ENCODE measurements at regions not wholly inside any gene's neighbourhood (a gene's known extent, or its start where the extent isn't known, plus 50 kb on each side); places are given as distances from the start of the nearest gene placed in this dataset.

GRCh38 chr18:11548396-11548795 lies 61.0 kb upstream of the SLC35G4 start (continued):
- TF ChIP-seq ZNF280A (IDR thresholded peaks at IDR 0.05; ENCODE audit: low read depth, partially characterized antibody) (no peak), ILF3 (IDR thresholded peaks at IDR 0.05; ENCODE audit: borderline replicate concordance) (no peak), ZNF12 (CRISPR knock-in tag; IDR thresholded peaks at IDR 0.05) (no peak), TFAP4 (CRISPR knock-in tag; IDR thresholded peaks at IDR 0.05; ENCODE audit: borderline replicate concordance) (no peak), ZNF253 (CRISPR knock-in tag; conservative IDR thresholded peaks at IDR 0.05) (no peak), YBX1 (IDR thresholded peaks at IDR 0.05) (no peak)

GRCh38 chr18:11544060-11544633 lies 65.2 kb upstream of the SLC35G4 start:
- H3K9me3 ChIP-seq (replicated peaks; ENCODE audit: control insufficient read depth, insufficient read depth, low read depth, low read length), result 0 out of 2 replicates have a peak, but pooled peaks cover 3% of the 10 kb centered on the region
- H3K36me3 ChIP-seq (ENCODE audit: control insufficient read depth, insufficient read depth, low read length), result no peaks in the 10 kb centered on the region
- no peaks in the 10 kb centered on the region for H4K20me1 ChIP-seq (replicated peaks; ENCODE audit: control insufficient read depth, insufficient read depth, low read length)
- H3K79me2 ChIP-seq (ENCODE audit: control insufficient read depth, insufficient read depth, low read length), result no peaks in the 10 kb centered on the region
- no peak overlapping the region for H3K4me3 ChIP-seq
- no TSS peak for BruUV-seq (replicated peaks)
- H3K27me3 ChIP-seq (ENCODE audit: control insufficient read depth in 2 of 2, insufficient read depth in 2 of 2, low read length in 2 of 2), result no peaks in the 10 kb centered on the region
- WGBS (ENCODE audit: insufficient coverage, low coverage, missing lambda C conversion rate), result 0% methylated on average over 4 of the region's 4 CpGs
- no peaks in the 10 kb centered on the region for H3K9me1 ChIP-seq (ENCODE audit: control insufficient read depth, insufficient read depth, low read length)
- H2AFZ ChIP-seq (ENCODE audit: low read depth, low read length), result no peak overlapping the region
- no peak overlapping the region for H3K27ac ChIP-seq (ENCODE audit: extremely low read depth, low read depth, low read length)
- no peak overlapping the region for H3K9ac ChIP-seq (ENCODE audit: insufficient read depth in 1 of 2, low read depth in 2 of 2, low read length in 2 of 2)
- intact Hi-C loops (cut with micrococcal nuclease) (no loop called here), in situ Hi-C loops (cut with MboI) (no loop called here)
- ATAC-seq (no peak), DNase-seq (ENCODE audit: extremely low read depth in 1 of 4, low spot score in 3 of 4) (no peak), FAIRE-seq (no peak)
- ChIA-PET CTCF (ENCODE audit: low intra/inter-chr PET ratio) (no interaction called here), POLR2A (no interaction called here)
- H3K4me2 ChIP-seq (ENCODE audit: insufficient read depth, low read length), result no peak overlapping the region
- H3K4me1 ChIP-seq (replicated peaks in 1 of 2; ENCODE audit: control insufficient read depth in 2 of 2, insufficient read depth in 2 of 2, low read length in 2 of 2), result no peaks in the 10 kb centered on the region
- TF ChIP-seq ERF (CRISPR knock-in tag; IDR thresholded peaks at IDR 0.05) (no peak), CBFA2T3 (IDR thresholded peaks at IDR 0.05) (peak; percentile 70), CTBP1 (IDR thresholded peaks at IDR 0.05; ENCODE audit: borderline replicate concordance) (no peak), L3MBTL2 (IDR thresholded peaks at IDR 0.05) (no peak), CBX5 (IDR thresholded peaks at IDR 0.05; ENCODE audit: borderline replicate concordance, low read depth) (0 out of 2 replicates have a peak, but pooled peaks have one; percentile 47), HMG20B (CRISPR knock-in tag; IDR thresholded peaks at IDR 0.05) (no peak), ZNF311 (CRISPR knock-in tag; IDR thresholded peaks at IDR 0.05) (no peak), GABPB1 (CRISPR knock-in tag; IDR thresholded peaks at IDR 0.05) (no peak), RBBP5 (IDR thresholded peaks at IDR 0.05; ENCODE audit: borderline replicate concordance, insufficient read depth, low read length, poor library complexity, severe bottlenecking) (no peak), E2F8 (IDR thresholded peaks at IDR 0.05; ENCODE audit: low read depth, partially characterized antibody) (no peak)

Measured in K562 (cell line).